ENCODE measurements at regions not wholly inside any gene's neighbourhood (a gene's known extent, or its start where the extent isn't known, plus 50 kb on each side); places are given as distances from the start of the nearest gene placed in this dataset.

- Histone ChIP-seq H3K9me2 (ENCODE audit: insufficient read depth) (no peaks in the 10 kb centered on the region), H3F3A (replicated peaks; ENCODE audit: low read depth) (no peaks in the 10 kb centered on the region), H3K4me2 (no peak overlapping the region), H3K27me3 (ENCODE audit: insufficient read depth) (no peaks in the 10 kb centered on the region), H3K36me3 (ENCODE audit: insufficient read depth) (no peaks in the 10 kb centered on the region), H3K27ac (ENCODE audit: low read depth) (no peak overlapping the region), H3K79me2 (replicated peaks; ENCODE audit: insufficient read depth) (no peaks in the 10 kb centered on the region), H4K20me1 (replicated peaks; ENCODE audit: insufficient read depth) (no peaks in the 10 kb centered on the region), H3K4me1 (ENCODE audit: insufficient read depth) (peaks cover 7% of the 10 kb centered on the region; the same call in 1 of the 2 replicates), H3K4me3 (no peak overlapping the region), H2AFZ (no peak overlapping the region)
- Mint-ChIP-seq H3K36me3 (ENCODE audit: low read depth) (no peaks in the 10 kb centered on the region), H3K9me3 (no peaks in the 10 kb centered on the region), H3K27me3 (ENCODE audit: insufficient read depth, low read depth, poor library complexity) (no peaks in the 10 kb centered on the region), H3K27ac (no peak overlapping the region; the same call in 1 of the 2 replicates), H3K4me3 (no peak overlapping the region), H3K4me1 (peaks cover 12% of the 10 kb centered on the region; the same call in 2 of the 3 replicates)
- DNase-seq (ENCODE audit: low spot score) (no peak), ATAC-seq (no peak)
- no peak for TF ChIP-seq ETS1 (IDR thresholded peaks at IDR 0.05)
- TF ChIP-seq EZH2phosphoT487 (IDR thresholded peaks at IDR 0.05; ENCODE audit: unreplicated experiment), result no peak
- no peak for TF ChIP-seq NANOG (IDR thresholded peaks at IDR 0.05; ENCODE audit: borderline replicate concordance)
- no peak for TF ChIP-seq ZNF114 (CRISPR knock-in tag; IDR thresholded peaks at IDR 0.05)
- no peak for TF ChIP-seq CTCF (conservative IDR thresholded peaks at IDR 0.05; ENCODE audit: low read depth in 2 of 2)
- no peak for TF ChIP-seq ZNF331 (CRISPR knock-in tag; IDR thresholded peaks at IDR 0.05; ENCODE audit: low read depth)
- no peak for TF ChIP-seq POLR2AphosphoS5 (IDR thresholded peaks at IDR 0.05; ENCODE audit: low read depth)
- TF ChIP-seq JUNB (IDR thresholded peaks at IDR 0.05; ENCODE audit: unreplicated experiment), result no peak
- no peak for TF ChIP-seq EZH2 (IDR thresholded peaks at IDR 0.05; ENCODE audit: low read depth, unreplicated experiment)
- no peak for TF ChIP-seq STAT1 (IDR thresholded peaks at IDR 0.05; ENCODE audit: unreplicated experiment)
- no peak for TF ChIP-seq CREB1 (CRISPR knock-in tag; IDR thresholded peaks at IDR 0.05; ENCODE audit: low read depth)
- no peak for TF ChIP-seq ZNF462 (CRISPR knock-in tag; IDR thresholded peaks at IDR 0.05)
Measured at GRCh38 chr18:34042423-34043146, 182.1 kb downstream of the NOL4 start.

Data from GM23338 (cell line).